Psoas muscle (tissue), 7 donors: ENCODE measurements at regions not wholly inside any gene's neighbourhood (a gene's known extent, or its start where the extent isn't known, plus 50 kb on each side); places are given as distances from the start of the nearest gene placed in this dataset.

ENCODE experiments used
- ATAC-seq, 4 donors: fragments of 200-7000 bp; cut with Tn5 transposase; one replicate each; pipeline ENCODE4 v1.9.1; 2020; ENCODE audit warnings: moderate library complexity in 3 of 4, mild to moderate bottlenecking in 2 of 4
- DNase-seq, 2 donors: peaks; one replicate each; pipeline ENCODE4 v3.0.0-alpha.2; 2020
- H3K27ac ChIP-seq: fragments of 200-600 bp; one replicate; pipeline ENCODE4 v1.8.0; 2022
- H3K27me3 ChIP-seq, 3 donors: fragments of 200-600 bp in 1 of 3; one replicate each; pipeline versions ENCODE4 v1.6.1 to v1.8.0; 2013 to 2022; ENCODE audit warnings: low read length in 2 of 3, mild to moderate bottlenecking in 2 of 3, moderate library complexity in 1 of 3; ENCODE audit not compliant: insufficient read depth in 3 of 3
- H3K36me3 ChIP-seq, 2 donors: fragments of 200-600 bp in 1 of 2; one replicate each; pipeline versions ENCODE4 v1.6.1 to v1.8.0; 2013 to 2022; ENCODE audit warnings: low read depth in 1 of 2, mild to moderate bottlenecking in 1 of 2, moderate library complexity in 1 of 2; ENCODE audit not compliant: insufficient read depth in 1 of 2
- H3K4me1 ChIP-seq: fragments of 200-600 bp; one replicate; pipeline ENCODE4 v1.8.0; 2022
- H3K4me3 ChIP-seq: fragments of 200-600 bp; one replicate; pipeline ENCODE4 v1.8.0; 2022; ENCODE audit warnings: mild to moderate bottlenecking
- H3K9me3 ChIP-seq: fragments of 200-600 bp; one replicate; pipeline ENCODE4 v1.8.0; 2022
- CTCF ChIP-seq: fragments of 200-600 bp; IDR thresholded peaks from one replicate; pipeline ENCODE4 v1.8.0; 2022; ENCODE audit warnings: antibody characterized with exemption
- WGBS, 3 donors: extraction: QIAGEN DNeasy Blood & Tissue Kit; methylation state at CpG; one replicate each; pipeline versions ENCODE4 v1.1.6 to v1.1.7; 2013; 5-methylcytosine and 5-hydroxymethylcytosine counted together
- intact Hi-C, 2 donors: fragments of 100-400 bp; cut with DNase I; formaldehyde crosslinking; loops; one replicate each; pipeline versions ENCODE4 v1.11.0 to v1.14.2; 2022
- donor health status: healthy with polysubstance abuse.
- donor health status: DM: no; HTN: no; CAD: no; lungs with moderate emphysema.
- donor health status: Bipolar disorder and iron deficiency.
- donor health status: healthy.
- donor health status: DM: yes; HTN: yes; CAD: no.
- donor health status: DM: no; HTN: no; CAD: no.
- donor health status: DM: yes; HTN: yes; CAD: no.

- H3K27ac ChIP-seq: no peak overlapping the region
- H3K27me3 ChIP-seq: peaks cover 0 to 37% (median 0%) of the 10 kb centered on the region in 3 donors
- no peak overlapping the region for H3K4me3 ChIP-seq
- DNase-seq (no peak), ATAC-seq (no peak)
- H3K4me1 ChIP-seq: no peaks in the 10 kb centered on the region
- no peaks in the 10 kb centered on the region for H3K36me3 ChIP-seq
- intact Hi-C loops: loop anchor here (5.0 kb wide), 1 partner anchor 1557 kb away; no protein-coding TSS in a partner anchor
- TF ChIP-seq CTCF: no peak
- WGBS, 3 donors: 59 to 71% (median 60%) methylated on average over 3 of the region's 3 CpGs
- no peaks in the 10 kb centered on the region for H3K9me3 ChIP-seq
Measured at GRCh38 chr19:30665449-30665848, 293.3 kb downstream of the ZNF536 start.

- H3K27me3 ChIP-seq: peaks cover 0 to 30% (median 0%) of the 10 kb centered on the region in 3 donors
- ATAC-seq: no peak
Measured at GRCh38 chr19:30663611-30664174, 291.5 kb downstream of the ZNF536 start.

GRCh38 chr19:30662211-30662861, 290.2 kb downstream of the ZNF536 start:
- 14 to 19% (median 15%) methylated on average over 10 of the region's 10 CpGs for WGBS, 3 donors
- no peak overlapping the region for H3K4me3 ChIP-seq
- no peaks in the 10 kb centered on the region for H3K4me1 ChIP-seq
- intact Hi-C loops: no loop called here
- peak in 1 of 4 donors; percentile 45 for ATAC-seq
- no peaks in the 10 kb centered on the region for H3K9me3 ChIP-seq
- H3K27ac ChIP-seq: no peak overlapping the region
- no peak for TF ChIP-seq CTCF
- DNase-seq: no peak
- H3K36me3 ChIP-seq: no peaks in the 10 kb centered on the region
- peaks cover 0 to 33% (median 0%) of the 10 kb centered on the region in 3 donors for H3K27me3 ChIP-seq

More at GRCh38 chr19:30663611-30664174, 291.5 kb downstream of the ZNF536 start:
- TF ChIP-seq CTCF: no peak
- Histone ChIP-seq H3K4me1 (no peaks in the 10 kb centered on the region), H3K4me3 (no peak overlapping the region), H3K9me3 (no peaks in the 10 kb centered on the region), H3K36me3 (no peaks in the 10 kb centered on the region), H3K27ac (no peak overlapping the region)
- no peak for DNase-seq
- WGBS, 3 donors: 18 to 31% (median 22%) methylated on average over 2 of the region's 2 CpGs
- intact Hi-C loops: no loop called here

GRCh38 chr19:30659638-30660037, 287.5 kb downstream of the ZNF536 start:
- ATAC-seq: no peak
- no peak for TF ChIP-seq CTCF
- intact Hi-C loops: no loop called here

More at GRCh38 chr19:30659638-30660037, 287.5 kb downstream of the ZNF536 start:
- H3K4me1 ChIP-seq: no peaks in the 10 kb centered on the region
- H3K27ac ChIP-seq: no peak overlapping the region
- no peaks in the 10 kb centered on the region for H3K36me3 ChIP-seq
- no peak overlapping the region for H3K4me3 ChIP-seq
- H3K27me3 ChIP-seq: peaks cover 0 to 18% (median 0%) of the 10 kb centered on the region in 3 donors
- H3K9me3 ChIP-seq: no peaks in the 10 kb centered on the region
- no peak for DNase-seq
